Keratinocyte (primary cell): ENCODE measurements at regions not wholly inside any gene's neighbourhood (a gene's known extent, or its start where the extent isn't known, plus 50 kb on each side); places are given as distances from the start of the nearest gene placed in this dataset.

ENCODE experiments used
- DNase-seq: peaks from one replicate; pipeline ENCODE4 v3.0.0-alpha.2; 2011; ENCODE audit warnings: low read depth, missing footprints, low spot score
- FAIRE-seq: peaks from 2 replicates; lab custom pipeline; 2011; peaks lifted over from hg19 to GRCh38; lab: Jason Lieb, UNC
- H2AFZ ChIP-seq: 2 replicates; pipeline ENCODE4 v1.6.0; 2012; ENCODE audit warnings: low read length, control low read depth, inconsistent platforms; ENCODE audit not compliant: control insufficient read depth
- H3K27ac ChIP-seq: 2 replicates; pipeline ENCODE4 v1.5.1; 2011; ENCODE audit warnings: low read length; ENCODE audit not compliant: control insufficient read depth, insufficient read depth
- H3K27me3 ChIP-seq: 3 replicates; pipeline ENCODE4 v1.6.0; 2011; ENCODE audit warnings: low read length; ENCODE audit not compliant: control insufficient read depth, insufficient read depth; ENCODE audit errors: extremely low read depth
- H3K36me3 ChIP-seq, 2 experiments: 2 replicates in 1 of 2; 3 replicates in 1 of 2; pipeline ENCODE4 v1.5.1; 2011; ENCODE audit warnings: low read length in 2 of 2, mild to moderate bottlenecking in 1 of 2; ENCODE audit not compliant: control insufficient read depth in 2 of 2, insufficient read depth in 2 of 2; ENCODE audit errors: extremely low read depth in 1 of 2
- H3K4me1 ChIP-seq: 3 replicates; pipeline ENCODE4 v1.5.1; 2011; ENCODE audit warnings: low read length; ENCODE audit not compliant: control insufficient read depth, insufficient read depth; ENCODE audit errors: extremely low read depth
- H3K4me2 ChIP-seq: 3 replicates; pipeline ENCODE4 v1.6.0; 2011; ENCODE audit warnings: low read depth, low read length; ENCODE audit not compliant: control insufficient read depth, insufficient read depth; ENCODE audit errors: extremely low read depth
- H3K4me3 ChIP-seq, 3 experiments: fragments of 200-600 bp in 1 of 3; sonication (generic) in 1 of 3; 2 replicates in 2 of 3; 3 replicates in 1 of 3; pipeline ENCODE4 v1.5.1; 2011 to 2016; ENCODE audit warnings: low read length in 3 of 3, mild to moderate bottlenecking in 3 of 3, control low read depth in 2 of 3, inconsistent platforms in 1 of 3, low read depth in 1 of 3, mixed read lengths in 1 of 3, mixed run types in 1 of 3, moderate library complexity in 1 of 3; ENCODE audit not compliant: control insufficient read depth in 2 of 3, insufficient read depth in 2 of 3; ENCODE audit errors: extremely low read depth in 1 of 3
- H3K79me2 ChIP-seq: 2 replicates; pipeline ENCODE4 v1.6.0; 2012; ENCODE audit warnings: low read length; ENCODE audit not compliant: control insufficient read depth, insufficient read depth
- H3K9ac ChIP-seq: 3 replicates; pipeline ENCODE4 v1.6.0; 2011; ENCODE audit warnings: low read length; ENCODE audit not compliant: control insufficient read depth, insufficient read depth; ENCODE audit errors: extremely low read depth
- H3K9me1 ChIP-seq: 3 replicates; pipeline ENCODE4 v1.6.0; 2011; ENCODE audit warnings: low read length; ENCODE audit not compliant: control insufficient read depth, insufficient read depth; ENCODE audit errors: extremely low read depth
- H3K9me3 ChIP-seq: 2 replicates; pipeline ENCODE4 v1.5.1; 2012; ENCODE audit warnings: low read depth, low read length; ENCODE audit not compliant: control insufficient read depth
- H4K20me1 ChIP-seq: 3 replicates; pipeline ENCODE4 v1.6.0; 2011; ENCODE audit warnings: low read length; ENCODE audit not compliant: control insufficient read depth, insufficient read depth; ENCODE audit errors: extremely low read depth
- CTCF ChIP-seq, 3 experiments: IDR thresholded peaks in 1 of 3; conservative IDR thresholded peaks in 1 of 3; optimal IDR thresholded peaks in 1 of 3; 2 replicates in 2 of 3; 3 replicates in 1 of 3; pipeline versions ENCODE3 to v1.5.1; 2011; ENCODE audit warnings: low read length in 3 of 3, mild to moderate bottlenecking in 3 of 3, moderate library complexity in 2 of 3, control low read depth in 1 of 3, inconsistent platforms in 1 of 3; ENCODE audit not compliant: insufficient read depth in 2 of 3; ENCODE audit errors: extremely low read depth in 1 of 3
- EZH2 ChIP-seq: IDR thresholded peaks from one replicate; pipeline ENCODE4 v1.6.1; 2012; ENCODE audit warnings: inconsistent platforms, mild to moderate bottlenecking, low read length, moderate library complexity
- dilution Hi-C: fragments of 300-500 bp; cut with MboI; formaldehyde crosslinking; loops from one replicate; pipeline ENCODE4 v1.7.0; 2020; ENCODE audit warnings: low sequenced_read_pairs; ENCODE audit not compliant: extremely low pct_ligation_motif_present

GRCh38 chr6:78502386-78502887, 364.9 kb upstream of the IRAK1BP1 start:
- TF ChIP-seq EZH2 (no peak), CTCF (optimal IDR thresholded peaks at IDR 0.05 in 1 of 3, IDR thresholded peaks at IDR 0.05 in 1 of 3, conservative IDR thresholded peaks at IDR 0.05 in 1 of 3; ENCODE audit: extremely low read depth in 1 of 3, insufficient read depth in 2 of 3, low read length in 3 of 3) (no peak)
- Histone ChIP-seq H3K4me1 (no peaks in the 10 kb centered on the region), H3K27ac (no peak overlapping the region), H3K36me3 (no peaks in the 10 kb centered on the region), H3K9me3 (no peaks in the 10 kb centered on the region), H3K79me2 (no peaks in the 10 kb centered on the region), H3K4me3 (no peak overlapping the region), H4K20me1 (no peaks in the 10 kb centered on the region), H2AFZ (no peak overlapping the region), H3K27me3 (no peaks in the 10 kb centered on the region), H3K4me2 (no peak overlapping the region), H3K9ac (no peak overlapping the region), H3K9me1 (no peaks in the 10 kb centered on the region)
- dilution Hi-C loops, result no loop called here
- FAIRE-seq, result no peak
- DNase-seq, result no peak

- Histone ChIP-seq H2AFZ (no peak overlapping the region), H3K27ac (no peak overlapping the region), H3K4me1 (no peaks in the 10 kb centered on the region), H3K36me3 (no peaks in the 10 kb centered on the region), H3K79me2 (no peaks in the 10 kb centered on the region), H3K27me3 (no peaks in the 10 kb centered on the region), H3K9ac (no peak overlapping the region), H3K4me3 (no peak overlapping the region), H3K9me1 (no peaks in the 10 kb centered on the region), H3K4me2 (no peak overlapping the region), H4K20me1 (no peaks in the 10 kb centered on the region), H3K9me3 (no peaks in the 10 kb centered on the region)
- dilution Hi-C loops, result no loop called here
- FAIRE-seq (no peak), DNase-seq (no peak)
- TF ChIP-seq EZH2 (no peak), CTCF (optimal IDR thresholded peaks at IDR 0.05 in 1 of 3, IDR thresholded peaks at IDR 0.05 in 1 of 3, conservative IDR thresholded peaks at IDR 0.05 in 1 of 3; ENCODE audit: extremely low read depth in 1 of 3, insufficient read depth in 2 of 3, low read length in 3 of 3) (no peak)
Measured at GRCh38 chr6:78505178-78505577, 362.2 kb upstream of the IRAK1BP1 start.
